Central memory CD8-positive, alpha-beta T cell (primary cell): ENCODE measurements at regions not wholly inside any gene's neighbourhood (a gene's known extent, or its start where the extent isn't known, plus 50 kb on each side); places are given as distances from the start of the nearest gene placed in this dataset.

Experiments
- ATAC-seq: fragments of 150-1000 bp; cut with Tn5 transposase; replicated peaks from 2 replicates; pipeline ENCODE4 v1.10.0; 2022; ENCODE audit warnings: mild to moderate bottlenecking, moderate FRiP score, moderate number of reproducible peaks; ENCODE audit not compliant: poor library complexity, severe bottlenecking; ENCODE audit errors: extremely low read depth
- DNase-seq, 2 donors: peaks; one replicate each; pipeline ENCODE4 v3.0.0; 2021; ENCODE audit warnings: low spot score in 2 of 2
- H3K27ac Mint-ChIP-seq: one replicate; pipeline ENCODE4 v1.8.0; 2022; ENCODE audit warnings: low read depth, mild to moderate bottlenecking, moderate library complexity, mixed read lengths
- H3K27me3 Mint-ChIP-seq: one replicate; pipeline ENCODE4 v1.8.0; 2022; ENCODE audit warnings: mixed read lengths
- H3K36me3 Mint-ChIP-seq: one replicate; pipeline ENCODE4 v1.8.0; 2022; ENCODE audit warnings: mild to moderate bottlenecking, moderate library complexity, mixed read lengths; ENCODE audit not compliant: insufficient read depth
- H3K4me1 Mint-ChIP-seq: one replicate; pipeline ENCODE4 v1.8.0; 2022; ENCODE audit warnings: mixed read lengths
- H3K4me3 Mint-ChIP-seq: one replicate; pipeline ENCODE4 v1.8.0; 2022; ENCODE audit warnings: mild to moderate bottlenecking, moderate library complexity, mixed read lengths
- H3K9me3 Mint-ChIP-seq: one replicate; pipeline ENCODE4 v1.8.0; 2022; ENCODE audit warnings: mixed read lengths

GRCh38 chr16:35747658-35748455, 2288.4 kb downstream of the TP53TG3F start:
- Mint-ChIP-seq H3K36me3 (peaks cover 1% of the 10 kb centered on the region), H3K27me3 (no peaks in the 10 kb centered on the region), H3K9me3 (peaks cover 30% of the 10 kb centered on the region), H3K4me3 (no peak overlapping the region), H3K27ac (no peak overlapping the region), H3K4me1 (no peaks in the 10 kb centered on the region)
- DNase-seq (no peak), ATAC-seq (no peak)

DNA sequence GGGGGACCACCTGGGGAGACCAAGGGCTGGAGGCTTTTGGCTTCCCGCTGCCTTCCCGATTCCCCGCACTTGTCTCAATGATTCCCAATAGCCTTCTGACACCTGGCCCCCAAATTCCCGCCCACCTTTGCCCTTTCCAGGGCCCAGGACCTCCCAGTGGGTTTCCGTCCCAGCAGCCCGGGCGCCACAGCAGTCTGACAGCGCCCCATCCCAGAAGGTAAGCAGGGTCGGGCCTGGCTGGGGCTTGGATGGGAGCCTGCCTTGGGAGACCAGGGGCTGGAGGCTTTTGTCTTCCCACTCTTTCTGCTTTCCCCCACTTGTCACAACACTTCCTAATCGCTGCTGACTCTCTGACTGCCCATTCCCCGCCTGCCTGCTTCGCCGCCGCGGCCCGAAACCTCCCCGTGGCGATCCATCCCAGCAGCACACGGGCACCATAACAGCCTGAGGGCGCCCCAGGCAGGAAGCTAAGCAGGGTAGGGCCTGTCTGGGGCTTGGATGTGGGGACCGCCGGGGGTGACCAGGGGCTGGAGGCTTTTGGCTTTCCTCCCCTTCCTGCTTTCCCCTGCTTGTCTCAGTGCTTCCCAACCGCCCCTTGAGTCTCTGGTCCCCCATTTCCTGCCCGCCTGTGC, 2289.3 kb downstream of the TP53TG3F start:
- Mint-ChIP-seq H3K4me1 (no peaks in the 10 kb centered on the region), H3K4me3 (no peak overlapping the region), H3K27ac (no peak overlapping the region), H3K27me3 (no peaks in the 10 kb centered on the region), H3K36me3 (peaks cover 1% of the 10 kb centered on the region), H3K9me3 (peaks cover 30% of the 10 kb centered on the region)
- ATAC-seq = no peak
- DNase-seq = no peak

- Mint-ChIP-seq H3K4me3 (no peak overlapping the region), H3K4me1 (no peaks in the 10 kb centered on the region), H3K27ac (no peak overlapping the region), H3K9me3 (peaks cover 23% of the 10 kb centered on the region), H3K36me3 (peaks cover 1% of the 10 kb centered on the region), H3K27me3 (no peaks in the 10 kb centered on the region)
- ATAC-seq (no peak), DNase-seq (no peak)
These were observed 2290.1 kb downstream of the TP53TG3F start for GRCh38 chr16:35749253-35750141.

- no peak overlapping the region for H3K4me3 Mint-ChIP-seq
- DNase-seq = no peak
- no peaks in the 10 kb centered on the region for H3K4me1 Mint-ChIP-seq
- peaks cover 1% of the 10 kb centered on the region for H3K36me3 Mint-ChIP-seq
- no peak for ATAC-seq
- H3K27me3 Mint-ChIP-seq = no peaks in the 10 kb centered on the region
- H3K27ac Mint-ChIP-seq = no peak overlapping the region
- peaks cover 15% of the 10 kb centered on the region for H3K9me3 Mint-ChIP-seq
These were observed 2290.8 kb downstream of the TP53TG3F start for GRCh38 chr16:35750157-35750689.

DNA sequence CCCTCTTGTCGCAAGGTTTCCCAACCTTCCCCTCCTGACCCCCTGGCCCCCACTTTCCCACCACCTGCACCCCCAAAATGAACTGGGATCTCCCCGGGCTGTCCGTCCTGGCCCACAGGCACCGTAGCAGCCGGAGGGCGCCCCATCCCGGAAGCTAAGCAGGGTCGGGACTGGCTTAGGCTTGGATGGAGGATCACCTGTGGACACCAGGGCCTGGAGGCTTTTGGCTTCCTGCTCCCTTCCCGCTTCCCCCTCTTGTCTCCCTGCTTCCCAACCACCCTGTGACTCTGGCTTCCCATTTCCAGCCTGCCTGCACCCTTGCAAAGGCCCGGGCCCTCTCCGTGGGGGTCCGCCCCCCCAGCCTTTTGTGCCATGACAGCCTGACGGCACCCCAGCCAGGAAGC, 2291.3 kb downstream of the TP53TG3F start:
- DNase-seq (no peak), ATAC-seq (no peak)
- H3K9me3 Mint-ChIP-seq = peaks cover 12% of the 10 kb centered on the region
- H3K4me1 Mint-ChIP-seq = no peaks in the 10 kb centered on the region
- H3K4me3 Mint-ChIP-seq = no peak overlapping the region
- H3K27me3 Mint-ChIP-seq = no peaks in the 10 kb centered on the region
- peaks cover 1% of the 10 kb centered on the region for H3K36me3 Mint-ChIP-seq
- H3K27ac Mint-ChIP-seq = no peak overlapping the region

DNA sequence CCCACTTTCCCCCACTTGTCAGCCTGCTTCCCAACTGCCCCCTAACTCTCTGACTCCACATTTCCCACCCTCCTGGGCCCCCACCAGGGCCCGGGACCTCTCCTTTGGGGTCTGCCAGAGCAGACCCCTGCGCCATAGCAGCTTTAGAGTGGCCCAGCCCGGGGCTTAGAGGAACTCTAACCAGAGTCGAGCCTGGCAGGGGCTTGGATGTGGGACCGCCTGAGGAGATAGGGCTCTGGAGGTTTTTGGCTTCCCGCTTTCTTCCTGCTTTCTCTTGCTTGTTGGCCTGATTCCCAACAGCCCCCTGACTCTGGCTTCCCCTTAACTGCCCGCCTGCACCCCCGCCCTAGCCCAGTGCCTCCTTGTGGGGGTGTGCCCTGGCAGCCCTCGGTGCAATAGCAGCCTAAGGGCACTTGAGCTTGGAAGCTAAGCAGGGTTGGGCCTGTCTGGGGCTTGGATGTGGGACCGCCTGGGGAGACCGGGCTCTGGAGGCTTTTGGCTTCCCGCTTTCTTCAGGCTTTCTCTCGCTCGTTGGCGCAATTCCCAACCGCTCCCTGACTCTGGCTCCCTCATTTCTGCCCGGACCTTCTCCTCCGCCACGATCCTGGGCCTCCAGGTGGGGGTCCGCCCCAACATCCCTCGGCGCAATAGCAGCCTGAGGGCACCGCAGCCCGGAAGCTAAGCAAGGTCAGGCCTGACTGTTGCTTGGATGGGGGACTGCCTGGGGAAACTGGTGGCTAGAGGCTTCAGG, 2292.0 kb downstream of the TP53TG3F start:
- H3K9me3 Mint-ChIP-seq = peaks cover 12% of the 10 kb centered on the region
- H3K4me3 Mint-ChIP-seq = no peak overlapping the region
- ATAC-seq (no peak), DNase-seq (no peak)
- H3K4me1 Mint-ChIP-seq = no peaks in the 10 kb centered on the region
- no peaks in the 10 kb centered on the region for H3K27me3 Mint-ChIP-seq
- no peak overlapping the region for H3K27ac Mint-ChIP-seq
- peaks cover 1% of the 10 kb centered on the region for H3K36me3 Mint-ChIP-seq

DNA sequence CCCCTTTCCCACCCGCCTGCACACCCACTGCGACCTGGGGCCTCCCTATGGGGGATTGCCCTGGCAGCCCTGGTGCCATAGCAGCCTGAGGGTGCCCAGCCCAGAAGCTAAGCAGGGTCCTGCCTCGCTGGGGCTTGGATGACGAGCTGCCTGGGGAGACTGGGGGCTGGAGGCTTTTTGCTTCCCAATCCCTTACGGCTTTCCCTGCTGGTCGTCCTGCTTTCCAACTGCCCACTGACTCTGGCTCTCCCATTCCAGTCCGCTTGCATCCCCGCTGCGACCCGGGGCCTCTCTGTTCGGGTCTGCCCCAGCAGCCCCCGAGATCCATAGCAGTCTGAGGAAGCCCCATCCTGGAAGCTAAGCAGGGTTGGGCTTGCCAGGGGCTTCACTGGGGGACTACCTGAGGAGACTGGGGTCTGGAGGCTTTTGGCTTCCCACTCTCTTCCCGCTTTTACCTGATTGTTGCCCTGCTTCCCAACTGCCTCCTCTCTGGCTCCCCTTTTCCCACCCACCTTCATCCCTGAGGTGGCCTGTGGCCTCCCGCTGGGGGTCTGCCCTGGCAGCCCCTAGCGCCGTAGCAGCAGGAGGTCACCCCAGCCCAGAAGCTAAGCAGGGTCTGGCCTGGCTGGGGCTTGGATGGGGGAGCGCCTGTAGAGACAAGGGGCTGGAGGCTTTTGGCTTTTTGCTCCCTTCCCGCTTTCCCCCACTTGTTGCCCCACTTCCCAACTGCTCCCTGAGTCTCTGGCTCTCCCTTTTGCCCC, 2292.8 kb downstream of the TP53TG3F start:
- H3K4me1 Mint-ChIP-seq = no peaks in the 10 kb centered on the region
- H3K36me3 Mint-ChIP-seq = peaks cover 1% of the 10 kb centered on the region
- H3K9me3 Mint-ChIP-seq = peaks cover 12% of the 10 kb centered on the region
- H3K4me3 Mint-ChIP-seq = no peak overlapping the region
- ATAC-seq = no peak
- no peak overlapping the region for H3K27ac Mint-ChIP-seq
- H3K27me3 Mint-ChIP-seq = no peaks in the 10 kb centered on the region
- DNase-seq = no peak

DNA sequence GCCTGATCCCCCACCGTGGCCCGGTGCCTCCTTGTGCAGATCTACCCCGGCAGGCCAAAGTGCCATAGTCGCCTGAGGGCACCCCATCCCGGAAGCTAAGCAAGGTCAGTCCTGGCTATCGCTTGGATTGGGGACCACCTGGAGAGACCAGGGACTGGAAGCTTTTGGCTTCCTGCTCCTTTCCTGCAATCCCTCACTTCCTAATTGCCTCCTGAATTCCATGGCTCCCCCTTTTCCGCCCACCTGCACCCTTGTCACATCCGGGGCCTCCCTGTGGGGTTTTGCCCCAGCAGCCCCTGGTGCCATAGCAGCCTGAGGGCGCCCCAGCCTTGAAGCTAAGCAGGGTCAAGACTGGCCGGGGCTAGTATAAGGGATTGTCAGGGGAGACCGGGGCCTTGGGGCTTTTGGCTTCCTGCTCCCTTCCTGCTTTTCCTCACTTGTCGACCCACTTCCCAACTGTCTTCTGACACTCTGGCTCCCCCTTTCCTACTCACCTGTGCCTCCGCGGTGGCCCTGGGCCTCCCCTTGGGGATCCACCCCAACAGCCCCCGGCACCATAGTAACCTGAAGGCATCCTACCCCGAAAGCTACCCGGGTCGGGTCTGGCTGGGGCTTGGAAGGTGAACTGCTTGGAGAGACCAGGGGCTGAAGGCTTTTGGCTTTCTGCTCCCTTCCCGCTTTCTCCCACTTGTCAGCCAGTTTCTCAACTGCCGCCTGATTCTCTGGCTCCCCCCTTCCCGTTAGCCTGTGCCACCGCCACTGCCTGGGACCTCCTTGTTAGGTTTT, 2293.6 kb downstream of the TP53TG3F start:
- Mint-ChIP-seq H3K27me3 (no peaks in the 10 kb centered on the region), H3K9me3 (peaks cover 12% of the 10 kb centered on the region), H3K36me3 (peaks cover 1% of the 10 kb centered on the region), H3K4me1 (no peaks in the 10 kb centered on the region), H3K27ac (no peak overlapping the region), H3K4me3 (no peak overlapping the region)
- no peak for ATAC-seq
- DNase-seq = no peak

DNA sequence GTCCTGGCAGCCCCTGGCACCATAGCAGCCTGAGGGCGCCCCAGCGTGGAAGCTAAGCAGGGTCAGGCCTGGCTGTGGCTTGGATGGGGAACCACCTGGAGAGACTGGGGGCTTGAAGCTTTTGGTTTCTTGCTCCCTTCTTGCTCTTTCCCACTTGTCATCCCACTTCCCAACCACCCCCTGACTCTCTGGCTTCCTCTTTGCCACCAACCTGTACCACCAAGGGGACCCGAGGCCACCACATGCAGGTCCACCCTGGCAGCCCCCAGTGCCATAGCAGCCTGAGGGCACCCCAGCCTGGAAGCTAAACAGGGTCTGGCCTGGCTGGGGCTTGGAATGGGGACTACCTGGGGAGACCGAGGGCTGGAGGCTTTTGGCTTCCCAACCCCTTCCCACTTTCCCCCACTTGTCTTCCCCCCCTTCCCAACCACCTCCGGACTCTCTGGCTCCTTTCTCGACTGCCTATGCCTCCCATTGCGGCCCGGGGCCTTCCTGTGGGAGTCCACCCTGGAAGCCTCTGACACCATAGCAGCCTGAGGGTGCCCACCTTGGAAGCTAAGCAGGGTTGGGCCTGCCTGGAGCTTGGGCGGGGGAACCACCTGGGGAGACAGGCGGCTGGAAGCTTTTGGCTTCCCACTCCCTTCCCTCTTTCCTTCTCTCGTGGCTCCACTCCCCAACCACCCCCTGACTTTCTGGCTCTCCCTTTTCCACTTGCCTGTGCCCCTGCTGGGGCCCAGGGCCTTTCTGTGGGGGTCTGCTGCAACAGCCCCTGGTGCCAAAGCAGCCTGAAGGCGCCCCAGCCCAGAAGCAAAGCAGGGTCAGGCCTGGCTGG, 2294.4 kb downstream of the TP53TG3F start:
- ATAC-seq (no peak), DNase-seq (no peak)
- H3K4me1 Mint-ChIP-seq = no peaks in the 10 kb centered on the region
- H3K27me3 Mint-ChIP-seq = no peaks in the 10 kb centered on the region
- no peaks in the 10 kb centered on the region for H3K36me3 Mint-ChIP-seq
- H3K4me3 Mint-ChIP-seq = no peak overlapping the region
- H3K27ac Mint-ChIP-seq = no peak overlapping the region
- peaks cover 9% of the 10 kb centered on the region for H3K9me3 Mint-ChIP-seq

DNA sequence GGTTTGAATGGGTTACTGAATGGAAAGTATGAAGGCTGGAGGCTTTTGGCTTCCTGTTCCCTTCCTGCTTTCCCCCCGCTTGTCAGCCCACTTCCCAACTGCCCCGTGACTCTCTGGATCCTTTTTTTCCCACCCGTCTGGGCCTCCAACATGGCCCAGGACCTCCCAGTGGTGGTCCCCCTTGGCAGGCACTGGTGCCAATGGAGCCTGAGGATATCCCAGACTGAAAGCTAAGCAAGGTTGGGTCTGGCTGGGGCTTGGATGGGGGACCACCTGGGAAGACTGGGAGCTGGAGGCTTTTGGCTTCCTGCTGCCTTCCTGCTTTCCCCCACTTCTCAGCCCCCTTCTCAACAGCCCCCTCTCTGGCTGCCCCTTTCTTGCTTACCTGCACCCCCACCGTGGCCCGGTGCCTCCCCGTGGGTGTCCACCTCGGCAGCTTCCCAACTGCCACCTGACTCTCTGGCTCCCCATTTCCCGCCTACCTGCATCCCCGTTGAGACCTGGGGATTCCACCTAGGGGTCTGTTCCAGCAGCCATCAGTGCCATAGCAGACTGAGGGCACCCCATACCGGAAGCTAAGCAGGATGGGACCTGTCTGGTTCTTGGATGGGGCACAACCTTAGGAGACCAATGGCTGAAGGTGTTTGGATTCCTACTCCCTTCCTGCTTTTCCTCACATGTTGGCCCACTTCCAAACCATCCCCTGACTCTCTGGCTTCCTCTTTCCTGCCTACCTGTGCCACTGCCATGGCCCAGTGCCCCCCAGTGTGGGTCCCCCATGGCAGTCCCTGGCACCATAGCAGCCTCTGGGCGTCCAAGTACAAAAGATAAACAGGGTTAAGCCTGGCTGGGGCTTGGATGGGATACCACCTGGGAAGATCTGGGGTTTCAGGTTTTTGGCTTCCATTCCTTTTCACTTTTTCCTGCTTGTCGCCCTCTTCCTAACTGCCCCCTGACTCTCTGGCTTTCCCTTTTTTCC, 2295.3 kb downstream of the TP53TG3F start:
- ATAC-seq = no peak
- peaks cover 7% of the 10 kb centered on the region for H3K9me3 Mint-ChIP-seq

More for the DNA sequence above, 2295.3 kb downstream of the TP53TG3F start:
- H3K27me3 Mint-ChIP-seq = no peaks in the 10 kb centered on the region
- no peaks in the 10 kb centered on the region for H3K36me3 Mint-ChIP-seq
- no peaks in the 10 kb centered on the region for H3K4me1 Mint-ChIP-seq
- no peak overlapping the region for H3K27ac Mint-ChIP-seq
- no peak for DNase-seq
- H3K4me3 Mint-ChIP-seq = no peak overlapping the region
